ENCODE measurements at regions not wholly inside any gene's neighbourhood (a gene's known extent, or its start where the extent isn't known, plus 50 kb on each side); places are given as distances from the start of the nearest gene placed in this dataset.

DNA sequence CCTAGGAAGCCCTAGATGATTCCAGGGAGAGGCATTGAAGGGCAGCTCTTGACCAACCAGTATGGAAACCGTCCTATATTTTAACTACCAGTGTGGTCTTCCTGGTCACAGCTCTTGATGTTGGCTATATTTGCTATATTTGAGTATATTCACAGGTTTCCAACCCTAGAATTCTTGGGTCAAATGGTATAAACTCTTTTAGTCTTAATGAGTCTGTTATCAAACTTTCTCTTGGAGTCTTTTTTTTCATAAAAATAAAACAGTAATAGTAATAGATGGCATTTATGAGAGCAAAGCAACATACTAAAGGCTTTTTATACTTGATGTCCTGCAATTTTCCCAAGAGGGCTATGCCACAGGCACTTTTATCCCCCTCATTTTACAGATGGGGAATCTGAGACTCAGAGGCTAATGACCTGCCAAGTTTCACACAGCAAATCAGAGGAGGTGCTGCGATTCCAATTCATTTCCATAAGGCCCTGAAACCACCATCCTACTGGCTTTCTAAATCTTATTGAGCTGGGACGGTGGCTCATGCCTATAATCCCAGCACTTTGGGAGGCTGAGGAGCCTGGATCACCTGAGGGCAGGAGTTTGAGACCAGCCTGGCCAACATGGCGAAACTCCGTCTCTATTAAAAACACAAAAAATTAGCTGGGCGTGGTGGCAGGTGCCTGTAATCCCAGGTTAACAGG is 217.2 kb upstream of the ZNF217 start:
- Histone ChIP-seq H3K4me3 (ENCODE audit: low read length in 3 of 3) (no peak overlapping the region), H3K36me3 (ENCODE audit: control insufficient read depth in 2 of 3, insufficient read depth in 3 of 3, low read length in 3 of 3) (no peaks in the 10 kb centered on the region), H3K9me3 (ENCODE audit: control insufficient read depth in 2 of 3, insufficient read depth in 1 of 3, low read length in 3 of 3) (no peaks in the 10 kb centered on the region), H3K27ac (ENCODE audit: low read depth in 2 of 2, low read length in 2 of 2) (no peak overlapping the region), H3K4me1 (ENCODE audit: control insufficient read depth in 2 of 3, insufficient read depth in 2 of 3, low read depth in 1 of 3, low read length in 3 of 3) (no peaks in the 10 kb centered on the region), H3K27me3 (ENCODE audit: control insufficient read depth, insufficient read depth, low read length) (no peaks in the 10 kb centered on the region), H3K9ac (ENCODE audit: low read length in 3 of 3) (no peak overlapping the region)
- intact Hi-C loops (cut with DNase I), result no loop called here
- TF ChIP-seq, protein P1, sequence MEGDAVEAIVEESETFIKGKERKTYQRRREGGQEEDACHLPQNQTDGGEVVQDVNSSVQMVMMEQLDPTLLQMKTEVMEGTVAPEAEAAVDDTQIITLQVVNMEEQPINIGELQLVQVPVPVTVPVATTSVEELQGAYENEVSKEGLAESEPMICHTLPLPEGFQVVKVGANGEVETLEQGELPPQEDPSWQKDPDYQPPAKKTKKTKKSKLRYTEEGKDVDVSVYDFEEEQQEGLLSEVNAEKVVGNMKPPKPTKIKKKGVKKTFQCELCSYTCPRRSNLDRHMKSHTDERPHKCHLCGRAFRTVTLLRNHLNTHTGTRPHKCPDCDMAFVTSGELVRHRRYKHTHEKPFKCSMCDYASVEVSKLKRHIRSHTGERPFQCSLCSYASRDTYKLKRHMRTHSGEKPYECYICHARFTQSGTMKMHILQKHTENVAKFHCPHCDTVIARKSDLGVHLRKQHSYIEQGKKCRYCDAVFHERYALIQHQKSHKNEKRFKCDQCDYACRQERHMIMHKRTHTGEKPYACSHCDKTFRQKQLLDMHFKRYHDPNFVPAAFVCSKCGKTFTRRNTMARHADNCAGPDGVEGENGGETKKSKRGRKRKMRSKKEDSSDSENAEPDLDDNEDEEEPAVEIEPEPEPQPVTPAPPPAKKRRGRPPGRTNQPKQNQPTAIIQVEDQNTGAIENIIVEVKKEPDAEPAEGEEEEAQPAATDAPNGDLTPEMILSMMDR (IDR thresholded peaks at IDR 0.05; ENCODE audit: borderline replicate concordance, extremely low read depth, insufficient read depth), result no peak
- FAIRE-seq (no peak), DNase-seq (no peak)

DNA sequence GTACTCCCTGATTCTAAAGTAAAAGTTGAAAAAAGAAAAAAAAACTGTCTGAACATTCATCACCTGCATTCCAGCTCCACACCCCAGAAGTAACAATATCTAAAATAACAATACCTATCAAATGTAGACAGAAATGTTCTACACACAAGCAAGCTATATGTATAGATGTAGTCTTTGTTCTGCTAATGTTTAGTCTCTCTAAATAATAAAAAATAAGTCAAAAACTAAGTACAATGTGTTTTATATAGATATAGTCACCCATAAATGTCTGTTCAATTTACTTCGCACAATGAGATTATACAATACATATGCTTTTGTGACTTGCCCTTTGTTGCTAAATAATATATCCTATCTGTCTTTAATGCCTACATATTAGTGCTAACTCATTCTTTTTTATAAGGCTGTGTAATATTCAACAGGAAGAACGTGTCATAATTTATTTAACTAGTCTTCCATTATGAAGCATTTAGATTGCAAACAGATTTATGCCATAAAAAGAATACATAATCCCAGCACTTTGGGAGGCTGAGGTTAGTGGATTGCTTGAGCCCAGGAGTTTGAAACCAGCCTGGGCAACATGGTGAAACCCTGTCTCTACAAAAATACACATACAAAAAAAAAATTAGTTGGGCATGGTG is 216.2 kb upstream of the ZNF217 start:
- intact Hi-C loops (cut with DNase I), result no loop called here
- FAIRE-seq (no peak), DNase-seq (no peak)
- no peak overlapping the region for H3K27ac ChIP-seq (ENCODE audit: low read depth in 2 of 2, low read length in 2 of 2)
- no peaks in the 10 kb centered on the region for H3K4me1 ChIP-seq (ENCODE audit: control insufficient read depth in 2 of 3, insufficient read depth in 2 of 3, low read depth in 1 of 3, low read length in 3 of 3)
- no peaks in the 10 kb centered on the region for H3K9me3 ChIP-seq (ENCODE audit: control insufficient read depth in 2 of 3, insufficient read depth in 1 of 3, low read length in 3 of 3)
- no peaks in the 10 kb centered on the region for H3K36me3 ChIP-seq (ENCODE audit: control insufficient read depth in 2 of 3, insufficient read depth in 3 of 3, low read length in 3 of 3)
- H3K9ac ChIP-seq (ENCODE audit: low read length in 3 of 3), result no peak overlapping the region
- H3K27me3 ChIP-seq (ENCODE audit: control insufficient read depth, insufficient read depth, low read length), result no peaks in the 10 kb centered on the region
- TF ChIP-seq, protein P1 (IDR thresholded peaks at IDR 0.05; ENCODE audit: borderline replicate concordance, extremely low read depth, insufficient read depth), result no peak
- H3K4me3 ChIP-seq (ENCODE audit: low read length in 3 of 3), result no peak overlapping the region

DNA sequence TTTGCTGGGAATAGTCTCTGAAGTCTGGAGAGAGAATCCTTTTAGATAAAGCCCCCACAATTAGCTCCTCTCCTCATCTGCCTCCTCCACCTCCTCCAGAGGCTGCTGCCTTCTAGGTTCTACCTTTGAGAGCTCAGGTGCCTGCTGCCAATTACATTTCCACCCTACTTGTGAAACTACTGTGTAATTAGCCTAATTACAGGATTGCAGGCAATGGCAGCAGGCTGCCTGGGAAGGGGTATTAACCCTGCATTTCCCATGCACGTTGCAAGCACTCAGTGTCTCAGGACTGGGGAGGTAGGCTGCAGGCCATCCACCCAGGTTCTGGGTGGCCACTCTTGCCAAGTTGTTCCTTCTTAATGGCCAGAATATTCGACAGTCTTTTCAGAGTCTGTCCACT is 215.6 kb upstream of the ZNF217 start:
- H3K36me3 ChIP-seq (ENCODE audit: control insufficient read depth in 2 of 3, insufficient read depth in 3 of 3, low read length in 3 of 3), result no peaks in the 10 kb centered on the region
- H3K4me3 ChIP-seq (ENCODE audit: low read length in 3 of 3), result no peak overlapping the region
- intact Hi-C loops (cut with DNase I), result no loop called here
- H3K4me1 ChIP-seq (ENCODE audit: control insufficient read depth in 2 of 3, insufficient read depth in 2 of 3, low read depth in 1 of 3, low read length in 3 of 3), result no peaks in the 10 kb centered on the region
- TF ChIP-seq, protein P1 (IDR thresholded peaks at IDR 0.05; ENCODE audit: borderline replicate concordance, extremely low read depth, insufficient read depth), result no peak
- H3K9ac ChIP-seq (ENCODE audit: low read length in 3 of 3), result no peak overlapping the region
- H3K27me3 ChIP-seq (ENCODE audit: control insufficient read depth, insufficient read depth, low read length), result no peaks in the 10 kb centered on the region
- no peak overlapping the region for H3K27ac ChIP-seq (ENCODE audit: low read depth in 2 of 2, low read length in 2 of 2)
- DNase-seq (no peak), FAIRE-seq (no peak)
- no peaks in the 10 kb centered on the region for H3K9me3 ChIP-seq (ENCODE audit: control insufficient read depth in 2 of 3, insufficient read depth in 1 of 3, low read length in 3 of 3)

Measured in kidney (tissue), 13 donors.